Heart right ventricle (tissue), 16 donors: ENCODE measurements at regions not wholly inside any gene's neighbourhood (a gene's known extent, or its start where the extent isn't known, plus 50 kb on each side); places are given as distances from the start of the nearest gene placed in this dataset.

Experiments used
- ATAC-seq, 8 donors: fragments of 200-7000 bp; cut with Tn5 transposase; one replicate each; pipeline ENCODE4 v1.9.1; 2020; ENCODE audit warnings: mild to moderate bottlenecking in 8 of 8, moderate library complexity in 8 of 8, moderate number of reproducible peaks in 1 of 8
- DNase-seq, 2 donors: peaks; one replicate each; pipeline ENCODE4 v3.0.0-alpha.2; 2020
- H3K27ac ChIP-seq, 10 donors: fragments of 200-600 bp; sonication (generic) in 2 of 10; one replicate each; pipeline versions ENCODE4 v1.5.0 to v1.8.0; 2020 to 2022; ENCODE audit warnings: mild to moderate bottlenecking in 3 of 10
- H3K27me3 ChIP-seq, 7 donors: fragments of 200-600 bp; one replicate each; pipeline ENCODE4 v1.8.0; 2021 to 2022; ENCODE audit warnings: mild to moderate bottlenecking in 2 of 7
- H3K36me3 ChIP-seq, 9 donors: fragments of 200-600 bp; sonication (generic) in 1 of 9; one replicate each; pipeline versions ENCODE4 v1.5.0 to v1.8.0; 2020 to 2022; ENCODE audit warnings: mild to moderate bottlenecking in 2 of 9
- H3K4me1 ChIP-seq, 9 donors: fragments of 200-600 bp; sonication (generic) in 1 of 9; one replicate each; pipeline versions ENCODE4 v1.5.0 to v1.8.0; 2020 to 2022; ENCODE audit warnings: mild to moderate bottlenecking in 4 of 9
- H3K4me3 ChIP-seq, 10 donors: fragments of 200-600 bp; sonication (generic) in 2 of 10; one replicate each; pipeline versions ENCODE4 v1.5.0 to v1.8.0; 2020 to 2022; ENCODE audit warnings: mild to moderate bottlenecking in 7 of 10, moderate library complexity in 2 of 10
- H3K9me3 ChIP-seq, 11 donors: fragments of 200-600 bp in 10 of 11; sonication (generic) in 2 of 11; one replicate each; pipeline versions ENCODE4 v1.5.0 to v1.8.0; 2013 to 2022; ENCODE audit warnings: mild to moderate bottlenecking in 2 of 11, control low read depth in 1 of 11, moderate library complexity in 1 of 11
- CTCF ChIP-seq, 9 donors: fragments of 200-600 bp; sonication (generic) in 2 of 9; IDR thresholded peaks; one replicate each; pipeline versions ENCODE4 v1.5.0 to v1.8.0; 2021 to 2022; ENCODE audit warnings: antibody characterized with exemption in 9 of 9, mild to moderate bottlenecking in 5 of 9, moderate library complexity in 1 of 9
- WGBS, 2 donors: extraction: QIAGEN DNeasy Blood & Tissue Kit; methylation state at CpG; one replicate each; pipeline ENCODE4 v1.1.7; 2013; ENCODE audit warnings: inconsistent platforms in 1 of 2; 5-methylcytosine and 5-hydroxymethylcytosine counted together
- intact Hi-C, 10 donors: fragments of 100-400 bp; cut with DNase I; formaldehyde crosslinking; loops; one replicate each; pipeline versions ENCODE4 v1.11.1 to v1.14.2; 2022
- donor health status: Arrhythmogenic right ventricular cardiomyopathy.
- donor health status: ischemic (EF 13 %, LVEDD 7.1; RV severe dilation, severe dysfunction).
- donor health status: healthy with polysubstance abuse.
- donor health status: DM: no; HTN: yes; CAD: no.
- donor health status: DM: no; HTN: no; CAD: no.
- donor health status: ischemic (EF 25% LVEDD 6.9; RV normal size, moderate dysfunction).
- donor health status: ischemic (EF 25% LVEDD 5.7; RV mildly dilated, moderate dysfunction).
- donor health status: healthy.
- donor health status: DM: yes; HTN: yes; CAD: no.
- donor health status: Ischemic cardiomyopathy.
- donor health status: ischemic (EF 35%, LVEDD 5.7; RV mildly dilated, moderate dysfunction).
- donor health status: nonischemic (EF 11% LVEDD 7.7; RV severe dilation, severe dysfunction).
- donor health status: DM: yes; HTN: yes; CAD: no.
- donor health status: PGD.
- donor health status: ischemic (EF 29% LVEDD 5.4; RV normal size, mild dysfunction).
- donor health status: nonischemic (EF 23%, LVEDD 6.1; RV moderate dilation, normal function).

DNA sequence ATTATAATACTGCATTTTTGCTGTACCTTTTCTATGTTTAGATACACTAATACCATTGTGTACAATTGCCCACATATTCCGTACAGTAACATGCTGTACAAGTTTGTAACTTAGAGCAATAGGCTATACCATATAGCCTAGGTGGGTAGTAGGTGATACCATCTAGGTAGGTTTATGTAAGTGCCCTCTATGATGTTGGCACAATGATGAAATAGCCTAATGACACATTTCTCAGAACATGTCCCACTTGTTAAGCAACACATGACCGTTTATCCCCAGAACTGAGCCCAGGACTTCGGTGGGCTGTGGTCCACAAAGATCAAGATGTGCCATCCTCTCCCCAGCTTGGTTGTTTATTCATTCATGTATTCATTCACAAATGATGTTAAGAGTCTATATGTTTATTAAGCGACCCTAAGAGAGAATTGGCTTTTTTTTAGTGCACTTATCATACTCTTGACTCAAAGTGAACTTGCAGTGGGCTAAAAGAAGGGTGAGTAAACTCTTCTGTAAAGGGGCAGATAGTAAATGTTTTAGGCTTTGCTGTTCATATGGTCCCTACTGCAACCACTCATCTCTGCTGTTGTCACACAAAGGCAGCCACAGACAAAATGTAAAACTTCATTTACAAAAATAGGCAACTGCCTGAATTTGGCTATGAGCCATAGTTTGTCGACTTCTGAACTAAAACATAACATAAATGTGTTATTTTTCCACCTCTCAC is 110.8 kb downstream of the NDUFA12 start:
- WGBS, 2 donors = 83% methylated on average over 5 of the region's 5 CpGs
- Histone ChIP-seq H3K36me3 (no peaks in the 10 kb centered on the region), H3K27ac (no peak overlapping the region), H3K4me1 (peaks cover 0 to 6% (median 0%) of the 10 kb centered on the region in 9 donors), H3K27me3 (no peaks in the 10 kb centered on the region), H3K4me3 (no peak overlapping the region), H3K9me3 (no peaks in the 10 kb centered on the region)
- no peak for TF ChIP-seq CTCF (IDR thresholded peaks at IDR 0.05)
- intact Hi-C loops = no loop called here
- DNase-seq = no peak
- no peak for ATAC-seq

DNA sequence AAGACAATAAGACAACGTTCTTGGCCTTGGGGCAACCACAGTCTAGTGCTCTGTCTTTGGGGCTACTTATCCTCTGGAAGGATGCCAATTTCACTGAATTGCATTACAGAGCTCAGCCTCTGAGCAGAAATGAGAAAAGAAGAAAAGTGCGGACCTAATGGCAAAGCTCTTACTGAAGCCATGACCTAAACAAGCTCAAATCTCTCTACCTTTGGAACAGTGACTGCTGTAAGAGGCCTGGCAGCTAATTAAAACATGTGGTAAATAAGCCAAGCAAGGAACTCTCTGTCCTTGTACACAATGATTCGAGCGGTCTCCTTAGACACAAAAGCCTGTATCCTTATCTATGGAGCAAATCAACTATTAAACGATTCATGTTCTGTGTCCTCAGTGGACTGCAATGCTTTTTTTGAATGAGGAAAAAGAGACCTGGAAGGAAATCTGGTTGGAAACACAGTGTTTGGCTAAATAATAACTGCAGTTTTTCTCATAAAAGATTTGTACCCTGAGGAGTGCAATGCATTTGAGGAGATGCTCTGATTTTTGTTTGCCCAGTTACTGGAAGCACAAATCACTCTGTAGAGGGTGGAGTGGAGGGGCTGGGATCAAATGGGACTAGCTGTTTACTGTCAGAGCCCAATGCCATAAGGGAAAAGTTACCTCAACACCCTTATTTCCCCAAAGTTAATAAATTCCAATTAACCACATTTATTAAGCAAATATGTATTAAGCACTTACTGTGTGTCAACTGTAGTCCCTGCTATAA is 113.9 kb downstream of the NDUFA12 start:
- Histone ChIP-seq H3K9me3 (no peaks in the 10 kb centered on the region), H3K4me3 (no peak overlapping the region), H3K4me1 (peaks cover 0 to 6% (median 0%) of the 10 kb centered on the region in 9 donors), H3K36me3 (no peaks in the 10 kb centered on the region), H3K27me3 (no peaks in the 10 kb centered on the region), H3K27ac (peak overlapping the region in 1 of 10 donors; percentile 43)
- intact Hi-C loops = no loop called here
- ATAC-seq = peak in 2 of 8 donors; percentile 64 to 91
- DNase-seq = no peak
- WGBS, 2 donors = 56 to 82% methylated on average over 5 of the region's 5 CpGs
- no peak for TF ChIP-seq CTCF (IDR thresholded peaks at IDR 0.05)

DNA sequence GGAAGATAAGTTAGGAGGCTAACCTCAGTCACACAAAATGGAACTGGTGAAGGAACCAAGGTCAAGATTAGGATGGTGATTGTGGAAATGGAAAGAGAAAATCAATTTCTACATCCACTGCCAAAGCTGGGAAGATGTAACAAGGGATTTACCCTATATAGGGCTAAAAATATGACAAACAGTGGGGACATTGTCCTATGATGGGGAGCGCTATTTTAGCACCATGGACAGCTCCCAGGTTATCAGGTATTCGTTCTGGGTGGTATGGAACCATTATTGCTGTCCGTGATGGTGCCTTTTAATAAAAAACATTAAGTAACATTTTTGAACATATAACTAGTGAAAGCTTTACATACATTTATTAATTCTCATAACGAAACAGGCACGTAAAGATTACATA is 124.0 kb downstream of the NDUFA12 start:
- ATAC-seq = no peak
- Histone ChIP-seq H3K27ac (no peak overlapping the region), H3K27me3 (peaks cover 0 to 57% (median 42%) of the 10 kb centered on the region in 7 donors), H3K9me3 (no peaks in the 10 kb centered on the region), H3K36me3 (no peaks in the 10 kb centered on the region), H3K4me3 (no peak overlapping the region), H3K4me1 (peaks cover 0 to 4% (median 0%) of the 10 kb centered on the region in 9 donors)
- no peak for TF ChIP-seq CTCF (IDR thresholded peaks at IDR 0.05)
- 42 to 49% methylated on average over 5 of the region's 5 CpGs for WGBS, 2 donors
- intact Hi-C loops = no loop called here
- no peak for DNase-seq

GRCh38 chr12:94875525-94875924 is 128.0 kb downstream of the NDUFA12 start:
- intact Hi-C loops = no loop called here
- TF ChIP-seq CTCF (IDR thresholded peaks at IDR 0.05) = peak in 5 of 9 donors; percentile 12 to 30 (median 18)
- H3K27me3 ChIP-seq = peaks cover 6 to 94% (median 81%) of the 10 kb centered on the region in 7 donors

More at GRCh38 chr12:94875525-94875924, 128.0 kb downstream of the NDUFA12 start:
- DNase-seq (no peak), ATAC-seq (no peak)
- Histone ChIP-seq H3K4me1 (peaks cover 2 to 21% (median 9%) of the 10 kb centered on the region in 9 donors), H3K27ac (no peak overlapping the region), H3K4me3 (no peak overlapping the region), H3K9me3 (no peaks in the 10 kb centered on the region), H3K36me3 (no peaks in the 10 kb centered on the region)
- 37 to 45% methylated on average over 5 of the region's 5 CpGs for WGBS, 2 donors
